Smooth muscle cell (in vitro differentiated cells): ENCODE measurements at regions not wholly inside any gene's neighbourhood (a gene's known extent, or its start where the extent isn't known, plus 50 kb on each side); places are given as distances from the start of the nearest gene placed in this dataset.

Experiments used
- DNase-seq: peaks from one replicate; lab custom pipeline; 2025; ENCODE audit not compliant: unreplicated experiment; lab: John Stamatoyannopoulos, UW
- H2AFZ ChIP-seq: fragments of 200-600 bp; sonication (generic); 2 replicates; pipeline ENCODE4 v1.6.0; 2016; ENCODE audit warnings: antibody characterized with exemption, low read depth, mild to moderate bottlenecking
- H3F3A ChIP-seq: fragments of 200-600 bp; sonication (generic); 2 replicates; pipeline ENCODE4 v1.6.0; 2017; ENCODE audit warnings: antibody characterized with exemption, low read depth
- H3K27ac ChIP-seq: fragments of 200-600 bp; sonication (generic); 2 replicates; pipeline ENCODE4 v1.5.1; 2016; ENCODE audit warnings: low read depth, mild to moderate bottlenecking
- H3K27me3 ChIP-seq: fragments of 200-600 bp; sonication (generic); 2 replicates; pipeline ENCODE4 v1.6.1; 2016; ENCODE audit warnings: low read depth, mild to moderate bottlenecking
- H3K36me3 ChIP-seq: fragments of 200-600 bp; sonication (generic); 2 replicates; pipeline ENCODE4 v1.5.1; 2016; ENCODE audit warnings: low read depth
- H3K4me1 ChIP-seq: fragments of 200-600 bp; sonication (generic); 2 replicates; pipeline ENCODE4 v1.5.1; 2016; ENCODE audit warnings: low read depth
- H3K4me2 ChIP-seq: fragments of 200-600 bp; sonication (generic); 2 replicates; pipeline ENCODE4 v1.6.0; 2016; ENCODE audit warnings: mild to moderate bottlenecking
- H3K4me3 ChIP-seq: fragments of 200-600 bp; sonication (generic); 2 replicates; pipeline ENCODE4 v1.5.1; 2016; ENCODE audit warnings: mild to moderate bottlenecking
- H3K79me2 ChIP-seq: fragments of 200-600 bp; sonication (generic); 2 replicates; pipeline ENCODE4 v1.6.0; 2016; ENCODE audit warnings: low read depth, mild to moderate bottlenecking
- H3K9ac ChIP-seq: fragments of 200-600 bp; sonication (generic); 2 replicates; pipeline ENCODE4 v1.6.0; 2016; ENCODE audit warnings: low read depth
- H3K9me3 ChIP-seq: fragments of 200-600 bp; sonication (generic); replicated peaks from 2 replicates; pipeline ENCODE4 v1.5.1; 2016; ENCODE audit warnings: low read depth
- H4K20me1 ChIP-seq: fragments of 200-600 bp; sonication (generic); 2 replicates; pipeline ENCODE4 v1.6.0; 2016; ENCODE audit warnings: low read depth
- WGBS: methylation state at CpG from one replicate; pipeline ENCODE4 v1.1.7; 2016; ENCODE audit warnings: low lambda C conversion rate; 5-methylcytosine and 5-hydroxymethylcytosine counted together
- TF ChIP-seq, protein P1 (sequence below): fragments of 200-600 bp; sonication (generic); IDR thresholded peaks from 2 replicates; pipeline ENCODE4 v1.5.1; 2017; ENCODE audit warnings: borderline replicate concordance, mild to moderate bottlenecking, antibody characterized with exemption; ENCODE audit not compliant: insufficient read depth, poor library complexity, severe bottlenecking

DNA sequence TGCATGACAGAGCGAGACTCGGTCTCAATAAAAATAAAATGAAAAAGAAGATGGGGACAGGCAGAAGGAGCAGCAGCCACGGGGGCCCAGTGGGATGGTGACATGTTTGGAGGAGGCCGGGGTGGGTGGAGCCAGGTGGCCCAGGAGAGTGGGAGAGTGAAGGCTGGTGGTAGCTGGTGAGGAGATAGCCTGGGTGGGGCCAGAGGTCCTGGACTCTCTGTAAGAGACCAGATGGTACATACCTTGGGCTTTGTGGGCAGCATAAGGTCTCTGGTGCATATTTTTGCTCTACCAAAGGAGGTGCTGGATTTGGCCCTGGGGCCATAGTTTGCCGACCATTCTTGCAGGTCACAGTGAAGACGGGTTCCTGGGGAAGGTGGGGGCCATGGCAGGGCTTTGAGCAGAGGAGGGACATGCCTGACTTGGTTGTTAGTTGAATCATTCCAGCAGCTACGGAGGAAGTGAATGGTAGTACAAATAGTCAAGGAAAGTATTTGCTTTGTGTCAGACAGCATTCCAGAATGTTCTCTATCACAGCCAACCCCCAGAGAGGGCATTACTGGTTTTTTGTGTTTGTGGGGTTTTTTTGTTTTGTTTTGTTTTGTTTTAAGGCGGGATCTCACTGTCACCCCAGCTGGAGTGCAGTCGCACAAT is 69.1 kb downstream of the ARHGEF18 start:
- Histone ChIP-seq H3K27ac (no peak overlapping the region), H3K4me2 (peak overlapping the region; percentile 40), H3F3A (no peaks in the 10 kb centered on the region), H3K9ac (no peak overlapping the region), H3K4me3 (no peak overlapping the region), H3K79me2 (peaks cover 46% of the 10 kb centered on the region), H3K4me1 (peaks cover 6% of the 10 kb centered on the region), H2AFZ (no peak overlapping the region), H3K9me3 (no peaks in the 10 kb centered on the region), H4K20me1 (peaks cover 100% of the 10 kb centered on the region), H3K27me3 (no peaks in the 10 kb centered on the region), H3K36me3 (no peaks in the 10 kb centered on the region)
- WGBS, result 73% methylated on average over 9 of the region's 9 CpGs
- no peak for DNase-seq
- TF ChIP-seq, protein P1, sequence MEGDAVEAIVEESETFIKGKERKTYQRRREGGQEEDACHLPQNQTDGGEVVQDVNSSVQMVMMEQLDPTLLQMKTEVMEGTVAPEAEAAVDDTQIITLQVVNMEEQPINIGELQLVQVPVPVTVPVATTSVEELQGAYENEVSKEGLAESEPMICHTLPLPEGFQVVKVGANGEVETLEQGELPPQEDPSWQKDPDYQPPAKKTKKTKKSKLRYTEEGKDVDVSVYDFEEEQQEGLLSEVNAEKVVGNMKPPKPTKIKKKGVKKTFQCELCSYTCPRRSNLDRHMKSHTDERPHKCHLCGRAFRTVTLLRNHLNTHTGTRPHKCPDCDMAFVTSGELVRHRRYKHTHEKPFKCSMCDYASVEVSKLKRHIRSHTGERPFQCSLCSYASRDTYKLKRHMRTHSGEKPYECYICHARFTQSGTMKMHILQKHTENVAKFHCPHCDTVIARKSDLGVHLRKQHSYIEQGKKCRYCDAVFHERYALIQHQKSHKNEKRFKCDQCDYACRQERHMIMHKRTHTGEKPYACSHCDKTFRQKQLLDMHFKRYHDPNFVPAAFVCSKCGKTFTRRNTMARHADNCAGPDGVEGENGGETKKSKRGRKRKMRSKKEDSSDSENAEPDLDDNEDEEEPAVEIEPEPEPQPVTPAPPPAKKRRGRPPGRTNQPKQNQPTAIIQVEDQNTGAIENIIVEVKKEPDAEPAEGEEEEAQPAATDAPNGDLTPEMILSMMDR, result no peak

DNA sequence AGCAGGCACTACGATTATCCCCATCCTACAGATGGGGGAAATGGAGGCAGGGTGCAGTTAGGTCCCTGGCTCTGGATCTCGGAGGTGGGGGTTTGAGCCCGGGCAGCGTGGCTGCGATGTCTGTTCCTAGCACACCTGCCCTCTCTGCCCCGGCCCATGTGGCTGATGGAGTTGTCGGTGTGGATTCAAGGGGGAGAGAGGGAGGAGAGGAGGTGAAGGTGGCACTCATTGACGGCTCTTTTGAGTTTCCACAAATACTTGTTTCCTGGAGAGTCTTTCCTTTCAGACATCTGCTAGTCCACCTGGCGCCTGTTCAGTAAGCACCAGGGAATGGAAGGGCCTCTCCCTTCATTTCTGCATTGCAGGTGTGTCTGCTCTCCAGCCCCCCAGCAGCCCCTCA is 69.9 kb downstream of the ARHGEF18 start:
- Histone ChIP-seq H3K4me3 (no peak overlapping the region), H3K36me3 (no peaks in the 10 kb centered on the region), H3K27ac (no peak overlapping the region), H3K79me2 (peaks cover 40% of the 10 kb centered on the region), H3F3A (no peaks in the 10 kb centered on the region), H3K9me3 (no peaks in the 10 kb centered on the region), H4K20me1 (peaks cover 100% of the 10 kb centered on the region), H3K9ac (no peak overlapping the region), H3K4me2 (no peak overlapping the region), H2AFZ (no peak overlapping the region), H3K4me1 (peaks cover 6% of the 10 kb centered on the region), H3K27me3 (no peaks in the 10 kb centered on the region)
- TF ChIP-seq, protein P1, result no peak
- no peak for DNase-seq
- WGBS, result 93% methylated on average over 9 of the region's 9 CpGs

DNA sequence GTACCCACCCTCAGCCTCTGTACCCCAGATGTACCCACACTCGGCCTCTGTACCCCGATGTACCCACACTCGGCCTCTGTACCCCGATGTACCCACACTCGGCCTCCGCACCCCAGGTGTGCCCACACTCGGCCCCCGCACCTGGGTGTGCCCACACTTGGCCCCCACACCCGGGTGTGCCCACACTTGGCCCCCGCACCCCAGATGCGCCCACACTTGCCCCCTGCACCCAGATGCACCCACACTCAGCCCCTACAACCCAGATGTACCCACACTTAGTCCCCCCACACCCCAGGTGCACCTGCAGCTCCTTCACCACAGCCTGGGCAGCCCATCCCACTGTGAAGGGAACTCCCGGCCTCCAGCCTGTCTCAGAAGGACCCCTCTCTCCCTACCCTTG is 69.7 kb downstream of the PEX11G start:
- no peak overlapping the region for H3K4me2 ChIP-seq
- no peaks in the 10 kb centered on the region for H3K9me3 ChIP-seq
- no peaks in the 10 kb centered on the region for H3K36me3 ChIP-seq
- H4K20me1 ChIP-seq, result peaks cover 100% of the 10 kb centered on the region
- no peak overlapping the region for H2AFZ ChIP-seq
- H3F3A ChIP-seq, result no peaks in the 10 kb centered on the region
- peaks cover 38% of the 10 kb centered on the region for H3K79me2 ChIP-seq
- 95% methylated on average over 6 of the region's 12 CpGs for WGBS
- no peak overlapping the region for H3K9ac ChIP-seq
- TF ChIP-seq, protein P1, result no peak
- no peak for DNase-seq
- H3K4me1 ChIP-seq, result peaks cover 6% of the 10 kb centered on the region
- H3K4me3 ChIP-seq, result no peak overlapping the region
- H3K27ac ChIP-seq, result no peak overlapping the region
- H3K27me3 ChIP-seq, result no peaks in the 10 kb centered on the region
